ENCODE measurements at regions not wholly inside any gene's neighbourhood (a gene's known extent, or its start where the extent isn't known, plus 50 kb on each side); places are given as distances from the start of the nearest gene placed in this dataset.

DNA sequence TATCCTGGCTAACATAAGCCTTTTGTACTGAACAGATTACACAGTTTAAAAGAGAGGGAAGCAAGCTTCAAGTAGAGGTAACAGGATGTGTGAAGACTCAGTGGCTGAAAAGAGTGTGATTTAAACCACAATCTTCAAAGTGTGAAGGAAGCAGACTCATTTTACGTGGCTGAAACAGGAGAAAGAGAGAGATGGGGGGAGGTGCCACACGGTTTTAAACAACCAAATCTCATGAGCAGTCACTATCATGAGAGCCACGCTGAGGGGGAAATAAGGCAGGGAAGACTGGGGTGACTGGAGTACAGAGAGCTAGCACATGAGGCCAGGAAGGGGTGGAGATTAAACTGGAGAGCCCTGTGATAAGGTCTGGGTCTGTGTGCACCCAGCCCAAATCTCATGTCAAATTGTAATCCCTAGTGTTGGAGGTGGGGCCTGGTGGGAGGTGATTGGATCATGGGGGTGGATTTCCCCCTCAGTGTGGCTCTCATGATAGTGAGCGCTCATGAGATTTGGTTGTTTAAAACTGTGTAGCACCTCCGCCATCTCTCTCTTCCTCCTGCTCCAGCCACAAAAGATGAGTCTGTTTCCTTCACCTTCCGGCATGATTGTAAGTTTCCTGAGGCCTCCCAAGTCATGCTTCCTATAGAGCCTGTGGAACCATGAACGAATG, 318.6 kb upstream of the CD180 start:
- DNase-seq (ENCODE audit: low read depth in 2 of 2): peak in 1 of 2 donors; percentile 9

DNA sequence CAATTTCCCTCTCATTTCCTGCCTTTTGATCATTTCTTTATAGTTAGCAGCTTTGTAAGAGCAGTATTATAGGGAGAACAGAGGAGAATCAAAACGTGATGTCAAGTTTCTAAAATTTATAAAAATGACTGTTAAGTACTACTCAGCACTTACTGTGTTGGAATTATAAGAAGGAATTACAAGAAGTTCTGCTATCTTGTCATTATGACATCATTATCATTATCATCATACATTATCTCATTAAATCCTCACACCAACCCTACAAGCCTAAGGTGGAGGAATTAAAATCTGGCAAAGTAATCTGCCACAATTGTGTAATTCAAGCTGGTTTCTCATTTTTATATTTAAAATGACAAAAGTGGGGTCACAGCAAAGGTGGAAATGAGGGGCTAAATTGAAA, 316.2 kb upstream of the CD180 start:
- DNase-seq (ENCODE audit: low read depth in 2 of 2): no peak

DNA sequence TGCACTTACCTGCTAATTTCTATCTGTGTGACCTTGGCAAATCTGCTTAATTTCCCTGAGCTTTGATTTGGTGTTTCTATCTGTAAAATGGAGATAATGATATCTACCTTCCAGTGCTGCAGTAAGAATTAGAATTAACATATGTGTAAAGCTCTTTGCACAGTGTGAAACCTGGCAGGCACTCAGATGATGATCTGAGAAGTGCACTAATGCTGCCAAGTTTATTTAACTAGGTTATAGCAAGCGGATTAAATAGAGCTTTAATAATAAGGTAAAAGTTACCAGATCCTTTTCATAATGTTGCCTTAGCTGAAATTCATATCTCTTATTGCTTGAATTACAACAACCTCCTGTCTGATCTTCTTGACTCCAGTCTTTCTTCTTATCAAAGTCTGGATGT, 315.3 kb upstream of the CD180 start:
- no peak for DNase-seq (ENCODE audit: low read depth in 2 of 2)

DNA sequence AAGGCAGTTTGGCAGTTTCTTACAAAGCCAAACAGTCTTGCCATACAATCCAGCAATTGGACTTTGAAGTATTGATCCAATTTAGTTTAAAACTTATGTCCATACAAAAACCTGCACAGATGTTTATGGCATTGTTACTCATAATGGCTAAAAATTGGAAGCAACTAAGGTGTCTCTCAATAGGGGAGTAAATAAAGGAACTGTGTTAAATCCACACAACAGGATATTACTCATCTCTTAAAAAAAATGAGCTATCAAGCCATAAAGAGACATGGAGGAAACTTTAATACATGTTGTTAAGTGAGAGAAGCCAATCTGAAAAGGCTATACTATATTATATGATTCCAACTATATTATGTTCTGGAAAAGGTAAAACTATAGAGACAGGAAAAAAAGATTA, 313.6 kb upstream of the CD180 start:
- DNase-seq (ENCODE audit: low read depth in 2 of 2): no peak

DNA sequence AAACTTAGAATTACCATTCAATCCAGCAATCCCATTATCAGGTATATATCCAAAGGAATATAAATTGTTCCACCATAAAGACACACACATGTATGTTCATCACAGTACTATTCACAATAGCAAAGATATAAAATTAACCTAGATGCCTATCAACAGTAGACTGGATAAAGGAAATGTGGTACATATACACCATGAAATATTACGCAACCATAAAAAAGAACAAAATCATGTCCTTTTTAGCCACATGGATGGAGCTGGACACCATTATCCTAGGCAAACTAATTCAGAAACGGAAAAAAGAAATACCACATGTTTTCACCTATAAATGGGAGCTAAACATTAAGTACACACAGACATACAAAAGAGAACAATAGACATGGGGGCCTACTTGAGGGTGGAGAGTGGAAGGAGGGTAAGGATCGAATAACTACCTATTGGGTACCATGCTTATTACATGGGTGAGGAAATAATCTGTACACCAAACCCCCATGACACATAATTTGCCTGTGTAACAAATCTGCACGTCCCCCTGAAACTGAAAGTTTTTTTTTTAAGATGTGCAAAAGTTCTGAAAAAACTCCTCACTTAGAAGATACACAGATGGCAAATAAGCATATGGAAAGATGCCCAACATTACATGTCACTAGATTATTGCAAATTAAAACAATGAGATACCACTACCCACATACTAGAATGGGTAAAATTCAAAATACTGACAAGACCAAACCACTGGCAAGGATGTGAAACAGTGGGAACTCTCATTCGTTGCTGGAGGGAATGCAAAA, 313.0 kb upstream of the CD180 start:
- DNase-seq (ENCODE audit: low read depth in 2 of 2): no peak

DNA sequence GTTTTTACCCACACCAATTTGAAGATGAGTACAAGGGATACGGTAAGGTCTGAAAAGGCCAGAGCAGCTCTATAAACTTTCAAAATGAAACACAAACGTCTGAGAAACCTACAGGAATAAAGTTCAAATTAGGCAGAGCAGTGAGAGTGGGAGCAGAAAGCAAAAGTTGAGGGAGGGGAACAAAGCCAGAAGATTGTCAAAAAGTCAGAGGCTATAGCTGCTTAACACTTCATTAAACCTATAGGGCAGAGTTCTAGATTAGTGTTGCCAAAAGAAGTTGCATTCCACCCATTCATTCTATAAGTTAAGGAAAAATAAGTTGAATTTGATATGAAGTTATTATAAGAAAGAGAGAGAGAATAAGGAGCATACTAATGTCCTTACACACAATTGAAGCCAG, 309.6 kb upstream of the CD180 start:
- no peak for DNase-seq (ENCODE audit: low read depth in 2 of 2)

DNA sequence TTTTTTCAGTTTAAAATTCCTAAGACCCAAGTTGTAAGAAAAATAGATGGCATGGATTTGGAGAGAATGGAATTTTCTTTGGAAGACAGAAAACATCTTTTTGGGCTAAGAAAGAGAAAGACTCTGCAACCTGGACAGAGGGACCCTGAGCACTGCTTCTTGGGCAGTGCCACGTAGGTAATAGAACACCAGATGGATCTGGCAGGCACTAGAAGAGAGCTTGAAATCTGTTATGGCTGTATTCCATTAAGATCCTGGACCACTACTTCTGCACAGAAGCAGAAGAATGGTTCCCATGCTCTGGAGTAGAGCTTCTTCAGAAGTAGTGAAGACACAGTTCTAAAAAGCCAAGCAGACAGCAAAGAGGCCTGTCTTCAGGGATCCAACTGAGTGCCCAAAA, 306.4 kb upstream of the CD180 start:
- DNase-seq (ENCODE audit: low read depth in 2 of 2): no peak

DNA sequence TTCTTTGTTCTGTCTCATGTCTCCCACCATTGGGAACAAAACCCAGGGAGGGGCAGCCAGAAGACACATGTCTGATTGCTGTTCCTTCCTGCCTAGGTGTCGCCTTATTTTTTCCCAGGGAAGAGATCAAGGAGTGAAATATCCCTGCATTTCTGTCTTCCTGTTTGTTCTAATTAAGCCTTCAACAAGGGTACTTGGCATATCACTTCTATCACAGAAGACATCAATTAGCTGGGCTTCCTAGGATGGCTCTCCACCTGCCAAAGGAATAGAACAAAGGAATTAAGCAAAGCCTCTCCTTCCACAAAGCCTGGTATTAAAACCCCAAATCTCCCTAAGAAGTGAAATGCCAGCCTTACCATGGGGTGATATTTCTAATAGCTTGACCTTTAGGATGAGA, 299.5 kb upstream of the CD180 start:
- no peak for DNase-seq (ENCODE audit: low read depth in 2 of 2)

DNA sequence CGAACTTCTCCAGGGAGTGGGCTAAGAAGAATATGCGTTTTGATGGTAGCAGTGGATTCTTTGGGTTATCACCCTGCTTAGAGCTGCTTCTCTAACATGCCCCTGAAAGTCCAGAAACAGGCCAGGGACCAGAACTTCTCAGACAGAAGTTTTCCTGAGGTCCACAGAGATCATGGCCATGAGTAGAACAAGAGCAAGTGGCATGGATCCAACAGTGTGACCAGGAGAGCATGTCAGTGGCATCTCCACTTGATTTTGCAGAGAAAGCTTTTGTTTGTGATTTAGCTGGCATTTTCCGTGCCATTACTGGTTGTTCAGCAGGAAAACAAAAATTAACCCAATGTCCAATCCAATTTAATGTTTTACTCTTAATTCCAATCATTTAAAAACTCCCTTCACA, 298.5 kb upstream of the CD180 start:
- DNase-seq (ENCODE audit: low read depth in 2 of 2): no peak

DNA sequence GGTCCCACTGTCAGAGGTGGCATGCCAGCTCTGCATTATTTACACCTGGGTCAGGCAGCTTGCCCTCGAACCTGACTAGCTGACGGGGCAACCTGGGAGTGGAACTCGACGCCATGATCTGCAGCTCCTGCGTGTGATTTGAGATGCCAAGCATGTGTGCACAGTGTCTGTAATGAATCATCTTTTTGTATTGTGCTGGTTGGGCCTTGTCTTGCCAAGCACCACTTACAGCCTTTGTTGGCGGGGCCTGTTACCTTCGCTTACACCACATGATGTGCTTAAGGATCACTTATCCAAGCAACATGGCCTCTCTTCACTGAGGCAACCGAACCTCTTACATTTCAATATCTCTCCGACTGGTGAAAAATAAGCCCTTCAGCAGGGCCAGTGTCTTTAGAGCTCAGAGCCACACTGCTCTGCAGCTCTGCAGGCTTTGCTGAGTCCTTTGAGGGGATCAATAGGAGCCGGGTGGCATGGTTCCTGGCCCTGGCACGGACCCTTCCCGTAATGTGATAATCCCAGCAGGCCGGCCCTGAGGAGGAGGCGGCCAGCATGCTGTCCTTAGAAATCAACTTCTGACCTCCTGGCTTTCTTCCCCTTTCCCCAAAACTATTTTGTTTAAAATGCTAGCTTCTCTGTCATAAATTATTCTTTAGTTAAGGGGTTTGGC, 297.7 kb upstream of the CD180 start:
- DNase-seq (ENCODE audit: low read depth in 2 of 2): no peak

DNA sequence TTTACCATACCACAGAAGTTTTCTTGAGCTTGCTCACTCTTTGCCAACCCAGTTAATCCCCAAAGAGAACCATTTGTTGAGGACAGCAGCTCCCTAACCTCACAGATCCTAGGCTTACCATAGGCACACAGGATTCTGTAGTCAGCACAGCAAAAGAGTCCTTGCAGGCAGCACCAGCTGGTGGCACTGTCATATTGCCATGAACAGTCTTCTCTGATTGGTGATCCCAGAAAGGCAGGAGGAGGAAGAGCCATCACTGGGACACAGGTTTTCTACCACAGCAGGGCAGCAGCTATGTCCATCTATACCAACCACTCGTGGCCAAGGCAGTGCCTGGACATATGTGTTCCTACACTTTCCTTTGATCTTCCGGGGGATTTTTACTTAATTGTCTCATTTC, 297.1 kb upstream of the CD180 start:
- no peak for DNase-seq (ENCODE audit: low read depth in 2 of 2)

DNA sequence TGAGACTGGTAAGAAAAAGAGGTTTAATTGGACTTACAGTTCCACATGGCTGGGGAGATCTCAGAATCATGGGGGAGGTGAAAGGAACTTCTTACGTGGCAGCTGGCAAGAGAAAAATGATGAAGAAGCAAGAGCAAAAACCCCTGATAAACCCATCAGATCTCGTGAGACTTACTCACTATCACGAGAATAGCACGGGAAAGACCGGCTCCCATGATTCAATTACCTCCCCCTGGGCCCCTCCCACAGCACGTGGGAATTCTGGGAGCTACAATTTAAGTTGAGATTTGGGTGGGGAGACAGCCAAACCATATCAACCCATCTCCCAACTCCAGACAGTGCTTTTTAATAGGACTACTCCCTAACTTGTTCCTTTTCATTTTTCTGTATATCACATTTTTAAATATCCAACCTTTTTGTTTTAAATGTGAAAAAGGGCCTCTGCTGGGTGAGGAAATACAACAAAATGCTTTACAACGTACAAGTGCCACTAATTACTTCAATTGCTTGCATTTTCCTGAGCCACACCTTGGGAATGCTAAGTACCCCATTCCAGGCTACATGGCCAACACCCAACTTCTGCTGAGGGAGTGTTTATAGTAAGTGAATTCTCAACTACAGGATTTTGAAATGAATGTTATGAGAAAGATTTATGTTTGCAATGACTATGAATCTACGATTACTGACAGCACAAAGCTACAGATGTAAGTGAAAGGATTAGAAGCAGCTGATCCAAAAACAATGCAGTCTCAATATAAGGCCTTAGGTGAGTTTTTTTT, 294.1 kb upstream of the CD180 start:
- DNase-seq (ENCODE audit: low read depth in 2 of 2): no peak

DNA sequence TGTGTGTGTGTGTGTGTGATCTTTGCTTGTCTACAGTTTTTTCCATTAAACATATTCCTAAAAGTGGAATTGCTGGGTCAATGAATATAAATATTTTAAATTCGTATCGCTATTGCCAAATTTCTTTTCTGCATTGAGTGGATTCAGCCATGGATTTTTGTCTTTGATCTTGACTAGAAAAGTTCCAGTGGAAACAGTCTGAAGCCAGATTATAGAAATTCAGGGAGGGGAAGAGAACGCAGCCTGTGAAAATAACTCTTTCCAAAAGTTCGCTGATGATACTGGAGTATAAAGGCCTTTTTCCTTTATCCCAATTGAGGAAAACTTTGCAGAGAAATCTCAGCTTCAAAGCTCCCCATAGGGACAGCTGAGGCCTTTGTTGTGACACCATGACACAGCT, 292.3 kb upstream of the CD180 start:
- DNase-seq (ENCODE audit: low read depth in 2 of 2): no peak

DNA sequence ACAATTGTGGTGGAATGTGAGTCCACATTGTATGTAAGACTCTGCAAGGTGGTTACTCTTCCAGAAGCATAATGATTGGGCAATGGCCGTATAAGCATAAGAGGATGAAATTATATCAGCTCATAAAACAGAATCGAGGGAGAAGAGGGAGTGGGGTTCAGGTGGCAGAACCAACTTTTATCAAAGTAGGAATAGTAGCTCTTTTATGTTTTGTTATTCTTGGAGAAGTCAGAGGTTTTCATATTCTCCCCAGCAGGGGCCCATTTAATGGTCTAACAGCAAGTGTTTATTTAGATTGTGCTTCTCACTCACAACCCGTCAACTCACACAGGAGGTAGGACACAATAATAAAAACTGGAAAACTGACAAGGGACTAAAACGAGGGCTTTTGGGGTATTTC, 291.3 kb upstream of the CD180 start:
- DNase-seq (ENCODE audit: low read depth in 2 of 2): no peak

DNA sequence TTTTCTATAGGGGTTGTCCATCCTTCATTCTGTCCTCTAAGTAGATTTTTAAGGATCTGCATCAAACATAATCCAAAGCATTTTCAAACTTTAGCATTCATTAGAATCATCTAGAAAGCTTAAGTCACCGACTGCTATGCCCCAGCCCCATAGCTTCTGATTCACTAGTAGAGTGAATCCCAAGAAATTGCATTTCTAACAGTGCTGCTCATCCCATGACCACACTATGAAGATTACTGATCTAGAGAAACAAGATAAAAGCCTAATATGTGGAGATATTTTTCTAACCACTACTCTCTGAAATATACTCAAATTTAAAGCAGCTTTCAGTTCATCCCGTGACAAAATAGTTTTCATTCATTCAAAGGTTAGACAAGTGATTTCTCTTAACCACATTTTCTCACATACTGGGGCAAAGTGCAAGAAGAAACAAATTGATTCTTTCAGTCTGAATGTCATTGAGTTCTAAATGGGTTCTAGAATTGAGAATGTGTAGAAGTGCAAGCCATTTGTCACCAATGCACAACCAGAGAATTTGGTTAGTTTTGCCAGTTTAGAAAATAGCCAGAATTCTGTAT, 286.9 kb upstream of the CD180 start:
- no peak for DNase-seq (ENCODE audit: low read depth in 2 of 2)

DNA sequence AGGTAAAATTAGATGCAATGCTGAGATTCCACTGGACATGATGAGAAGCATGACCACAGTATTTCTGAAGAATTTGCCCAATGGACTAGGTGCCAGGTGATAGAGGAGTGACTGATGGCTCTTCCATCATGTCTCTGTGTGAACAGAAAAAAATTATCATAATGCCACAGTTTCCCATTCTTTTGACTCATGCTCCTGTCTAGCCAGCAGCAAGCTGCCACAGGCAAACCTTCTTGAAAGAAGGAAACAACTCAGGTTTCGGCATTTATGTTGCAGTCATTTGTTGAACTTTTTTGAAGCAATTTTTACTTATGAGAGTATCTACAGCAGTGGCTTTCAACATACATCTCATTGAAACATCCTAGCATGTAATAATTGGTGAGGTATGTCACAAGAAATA, 284.8 kb upstream of the CD180 start:
- no peak for DNase-seq (ENCODE audit: low read depth in 2 of 2)

DNA sequence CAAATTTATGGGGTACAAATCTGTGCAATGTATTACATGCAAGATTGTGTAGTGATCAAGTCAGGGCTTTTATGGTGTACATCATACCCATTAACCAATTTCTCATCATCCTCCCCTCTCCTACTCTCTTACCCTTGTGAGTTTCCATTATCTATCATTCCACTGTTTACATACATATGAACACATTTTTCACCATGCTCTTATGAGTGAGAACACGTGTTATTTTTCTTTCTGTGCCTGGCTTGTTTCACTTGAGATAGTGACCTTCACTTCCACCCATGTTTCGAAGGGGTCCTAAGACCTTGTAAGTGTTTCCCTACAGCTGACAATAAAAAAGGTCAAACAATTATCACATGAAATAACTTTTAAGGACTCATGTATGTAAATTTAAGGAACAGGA, 281.7 kb upstream of the CD180 start:
- DNase-seq (ENCODE audit: low read depth in 2 of 2): no peak

DNA sequence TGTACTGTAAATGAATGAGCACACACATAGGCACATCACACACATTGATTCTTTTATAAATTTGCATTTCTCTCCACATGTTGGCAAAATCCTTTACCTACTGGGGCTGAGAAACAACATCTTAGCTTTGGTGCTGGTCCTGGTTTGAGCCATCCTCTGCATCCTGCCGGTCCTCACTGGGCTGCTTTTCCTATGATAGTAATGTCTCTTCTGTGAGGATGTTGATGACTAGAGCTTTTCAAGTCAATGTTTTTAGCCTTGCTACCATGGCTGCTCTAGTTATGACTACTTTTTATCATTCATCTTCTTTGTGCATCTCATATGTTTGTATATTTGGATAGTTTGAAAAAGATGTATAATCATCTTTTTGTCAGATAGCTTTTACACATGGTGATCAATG, 280.4 kb upstream of the CD180 start:
- DNase-seq (ENCODE audit: low read depth in 2 of 2): no peak

DNA sequence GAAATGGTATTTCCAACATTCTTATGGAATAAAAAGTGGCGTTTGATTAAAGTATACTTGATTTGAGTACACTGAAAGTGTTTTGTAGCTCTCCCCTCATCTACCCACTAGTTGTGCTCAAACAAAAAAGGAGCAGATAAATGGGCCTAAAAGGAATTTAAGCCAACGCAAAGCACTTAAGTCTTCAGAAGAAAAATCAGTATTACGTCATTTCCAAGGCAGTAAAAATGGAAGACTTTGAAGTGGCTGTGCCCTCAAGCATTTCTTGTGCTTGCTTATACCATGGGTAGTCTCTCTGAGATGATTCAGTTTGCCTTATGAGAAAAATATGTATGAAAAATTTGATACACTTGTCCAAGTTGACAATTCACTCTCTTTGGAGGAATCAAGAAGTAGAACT, 279.9 kb upstream of the CD180 start:
- no peak for DNase-seq (ENCODE audit: low read depth in 2 of 2)

DNA sequence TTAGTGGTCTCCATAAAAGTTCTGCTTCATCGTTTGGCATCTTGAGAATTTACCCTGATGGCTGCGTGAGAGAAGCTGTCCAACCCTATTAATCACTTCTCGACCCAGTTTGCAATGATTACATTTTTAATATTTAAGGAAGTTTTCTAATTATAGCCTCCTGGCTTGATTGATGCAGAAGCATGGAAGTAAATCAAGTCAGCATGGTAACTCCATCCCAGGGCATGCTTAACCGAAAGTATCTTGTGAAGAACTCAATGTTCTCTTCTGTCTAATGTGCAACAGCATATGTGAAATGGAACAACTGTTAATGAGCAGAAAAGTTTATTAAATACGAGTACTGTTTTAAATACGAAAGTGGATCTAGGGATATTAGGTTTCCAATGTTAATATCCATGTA, 278.9 kb upstream of the CD180 start:
- DNase-seq (ENCODE audit: low read depth in 2 of 2): no peak

DNA sequence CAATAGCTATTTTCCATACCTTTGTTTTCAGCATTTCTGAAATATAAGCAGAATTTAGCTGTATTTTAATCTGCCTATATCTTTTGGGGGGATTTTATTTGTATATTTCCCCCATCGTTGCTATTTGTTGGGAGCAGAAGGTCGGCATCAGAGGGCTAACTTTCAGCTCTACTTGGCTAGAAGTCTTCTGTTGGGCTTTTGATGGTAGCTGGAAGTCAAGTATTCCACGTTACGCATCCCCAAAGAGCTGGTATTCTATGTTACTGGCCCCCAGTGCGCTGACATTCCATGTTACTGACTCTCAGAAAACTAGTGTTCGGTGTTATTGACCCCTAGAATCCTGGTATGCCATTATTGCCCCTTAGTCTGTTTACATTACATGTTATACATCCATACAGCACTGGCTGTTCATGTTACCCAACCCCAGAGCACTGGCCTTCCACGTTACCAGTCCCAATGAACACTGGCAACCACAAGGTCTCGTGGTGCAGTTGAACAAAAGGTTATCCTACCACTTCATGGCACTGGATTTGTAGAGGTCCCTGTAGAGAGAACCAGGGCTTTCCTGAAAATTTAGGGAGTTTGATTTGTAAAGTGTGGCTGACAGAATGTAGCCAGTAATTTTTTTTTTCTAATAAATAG, 278.1 kb upstream of the CD180 start:
- DNase-seq (ENCODE audit: low read depth in 2 of 2): no peak

DNA sequence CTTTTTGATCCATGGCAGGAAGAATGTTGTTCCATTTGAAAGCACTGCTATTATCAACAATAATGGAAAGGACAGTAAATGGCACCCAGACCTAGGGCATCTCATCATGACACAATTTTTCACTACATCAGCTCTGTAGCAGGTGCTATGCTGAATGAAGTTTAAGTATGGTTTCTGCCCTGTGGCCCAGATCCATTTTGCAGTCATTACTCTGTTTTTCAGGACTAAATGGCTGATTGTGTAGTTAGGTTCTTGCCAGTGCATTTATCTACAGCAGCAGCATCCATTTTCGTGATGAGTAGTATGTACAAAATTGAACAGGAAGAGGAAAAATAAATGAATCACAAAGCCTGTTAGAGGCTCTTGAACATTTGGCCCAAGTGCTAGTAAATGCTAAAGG, 270.5 kb upstream of the CD180 start:
- DNase-seq (ENCODE audit: low read depth in 2 of 2): no peak
